ENCODE measurements at regions not wholly inside any gene's neighbourhood (a gene's known extent, or its start where the extent isn't known, plus 50 kb on each side); places are given as distances from the start of the nearest gene placed in this dataset.

GRCh38 chr6:168240160-168240559 is 79.4 kb downstream of the DACT2 start:
- H4K91ac ChIP-seq (ENCODE audit: insufficient read depth, low read depth, low read length) = no peak overlapping the region
- H3K4me2 ChIP-seq (ENCODE audit: low read depth, low read length) = no peak overlapping the region
- H3K18ac ChIP-seq (ENCODE audit: low read depth, low read length) = no peak overlapping the region
- no peak overlapping the region for H2BK20ac ChIP-seq (ENCODE audit: low read depth, low read length)
- H3K9me3 ChIP-seq (ENCODE audit: control insufficient read depth, insufficient read depth, low read length) = peaks cover 25% of the 10 kb centered on the region
- no peak overlapping the region for H3K4ac ChIP-seq (ENCODE audit: low read depth, low read length)
- H4K20me1 ChIP-seq (ENCODE audit: insufficient read depth, low read length) = no peaks in the 10 kb centered on the region
- H4K8ac ChIP-seq (ENCODE audit: low read depth in 2 of 2, low read length in 2 of 2) = no peak overlapping the region
- H3K27me3 ChIP-seq (ENCODE audit: control insufficient read depth, insufficient read depth, low read length) = no peaks in the 10 kb centered on the region
- no peak overlapping the region for H4K5ac ChIP-seq (ENCODE audit: low read depth, low read length)
- no peak overlapping the region for H2AFZ ChIP-seq (replicated peaks; ENCODE audit: low read length, poor library complexity)
- no peak overlapping the region for H2BK120ac ChIP-seq (ENCODE audit: low read depth, low read length)
- H3K9me1 ChIP-seq (ENCODE audit: insufficient read depth, low read length) = no peaks in the 10 kb centered on the region
- DNase-seq = no peak
- no peaks in the 10 kb centered on the region for H3K79me1 ChIP-seq (ENCODE audit: low read depth in 1 of 2, low read length in 2 of 2)
- POLR2A ChIA-PET (ENCODE audit: unreplicated experiment) = no interaction called here
- H3K36me3 ChIP-seq (ENCODE audit: control insufficient read depth, insufficient read depth, low read length) = no peaks in the 10 kb centered on the region
- no peak overlapping the region for H3K27ac ChIP-seq (ENCODE audit: insufficient read depth, low read length)
- no peak overlapping the region for H2BK15ac ChIP-seq (ENCODE audit: low read depth, low read length)
- H3K9ac ChIP-seq (ENCODE audit: low read depth, low read length) = no peak overlapping the region
- no peak overlapping the region for H3K14ac ChIP-seq (replicated peaks; ENCODE audit: low read depth, low read length)
- no peak for ATAC-seq (ENCODE audit: low read depth)
- WGBS, 2 experiments (ENCODE audit: extremely low coverage in 2 of 2, insufficient read length in 1 of 2) = no CpG with 5 or more reads among the region's 5 CpGs
- H2AK5ac ChIP-seq (ENCODE audit: low read depth, low read length) = no peak overlapping the region
- intact Hi-C loops (cut with micrococcal nuclease) = no loop called here
- H3K4me3 ChIP-seq (ENCODE audit: insufficient read depth, low read depth, low read length) = no peak overlapping the region
- H3K56ac ChIP-seq (ENCODE audit: extremely low read depth, insufficient read depth, low read length) = no peak overlapping the region
- H2AK9ac ChIP-seq (replicated peaks; ENCODE audit: low read depth, low read length, poor library complexity) = no peak overlapping the region
- no peak overlapping the region for H3K23ac ChIP-seq (ENCODE audit: low read depth, low read length)
- in situ Hi-C loops (cut with MboI; ENCODE audit: low sequenced_read_pairs) = no loop called here
- CTCF ChIA-PET = no interaction called here
- H2BK5ac ChIP-seq (ENCODE audit: low read depth, low read length, poor library complexity, severe bottlenecking) = no peak overlapping the region
- no peaks in the 10 kb centered on the region for H3K4me1 ChIP-seq (ENCODE audit: control insufficient read depth, insufficient read depth, low read length)
- no TSS peak for BruUV-seq (replicated peaks)
- dilution Hi-C loops (cut with HindIII; ENCODE audit: low sequenced_read_pairs, unreplicated experiment) = no loop called here
- TF ChIP-seq NFE2L2 (IDR thresholded peaks at IDR 0.05; ENCODE audit: low read depth, low read length) (no peak), CHD1 (IDR thresholded peaks at IDR 0.05; ENCODE audit: low read depth, low read length) (no peak), MAFK (IDR thresholded peaks at IDR 0.05; ENCODE audit: low read depth, low read length) (no peak), POLR2A (IDR thresholded peaks at IDR 0.05; ENCODE audit: low read depth, low read length) (no peak), FOS (IDR thresholded peaks at IDR 0.05; ENCODE audit: low read depth, low read length) (no peak), MAZ (IDR thresholded peaks at IDR 0.05; ENCODE audit: borderline replicate concordance, low read depth, low read length) (no peak), MXI1 (IDR thresholded peaks at IDR 0.05; ENCODE audit: borderline replicate concordance, low read depth, low read length) (no peak), RCOR1 (IDR thresholded peaks at IDR 0.05; ENCODE audit: insufficient replicate concordance, low read length) (no peak), SMC3 (IDR thresholded peaks at IDR 0.05; ENCODE audit: low read depth, low read length) (no peak), RFX5 (IDR thresholded peaks at IDR 0.05; ENCODE audit: low read depth, low read length) (no peak), BHLHE40 (IDR thresholded peaks at IDR 0.05; ENCODE audit: low read depth, low read length) (no peak), ELK1 (IDR thresholded peaks at IDR 0.05; ENCODE audit: borderline replicate concordance, low read depth, low read length) (no peak), CEBPB (IDR thresholded peaks at IDR 0.05; ENCODE audit: low read depth, low read length) (no peak), RAD21 (IDR thresholded peaks at IDR 0.05; ENCODE audit: low read length) (no peak)
- TF ChIP-seq, protein P1, sequence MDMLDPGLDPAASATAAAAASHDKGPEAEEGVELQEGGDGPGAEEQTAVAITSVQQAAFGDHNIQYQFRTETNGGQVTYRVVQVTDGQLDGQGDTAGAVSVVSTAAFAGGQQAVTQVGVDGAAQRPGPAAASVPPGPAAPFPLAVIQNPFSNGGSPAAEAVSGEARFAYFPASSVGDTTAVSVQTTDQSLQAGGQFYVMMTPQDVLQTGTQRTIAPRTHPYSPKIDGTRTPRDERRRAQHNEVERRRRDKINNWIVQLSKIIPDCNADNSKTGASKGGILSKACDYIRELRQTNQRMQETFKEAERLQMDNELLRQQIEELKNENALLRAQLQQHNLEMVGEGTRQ (IDR thresholded peaks at IDR 0.05; ENCODE audit: low read depth, low read length) = no peak
- TF ChIP-seq, protein P2, sequence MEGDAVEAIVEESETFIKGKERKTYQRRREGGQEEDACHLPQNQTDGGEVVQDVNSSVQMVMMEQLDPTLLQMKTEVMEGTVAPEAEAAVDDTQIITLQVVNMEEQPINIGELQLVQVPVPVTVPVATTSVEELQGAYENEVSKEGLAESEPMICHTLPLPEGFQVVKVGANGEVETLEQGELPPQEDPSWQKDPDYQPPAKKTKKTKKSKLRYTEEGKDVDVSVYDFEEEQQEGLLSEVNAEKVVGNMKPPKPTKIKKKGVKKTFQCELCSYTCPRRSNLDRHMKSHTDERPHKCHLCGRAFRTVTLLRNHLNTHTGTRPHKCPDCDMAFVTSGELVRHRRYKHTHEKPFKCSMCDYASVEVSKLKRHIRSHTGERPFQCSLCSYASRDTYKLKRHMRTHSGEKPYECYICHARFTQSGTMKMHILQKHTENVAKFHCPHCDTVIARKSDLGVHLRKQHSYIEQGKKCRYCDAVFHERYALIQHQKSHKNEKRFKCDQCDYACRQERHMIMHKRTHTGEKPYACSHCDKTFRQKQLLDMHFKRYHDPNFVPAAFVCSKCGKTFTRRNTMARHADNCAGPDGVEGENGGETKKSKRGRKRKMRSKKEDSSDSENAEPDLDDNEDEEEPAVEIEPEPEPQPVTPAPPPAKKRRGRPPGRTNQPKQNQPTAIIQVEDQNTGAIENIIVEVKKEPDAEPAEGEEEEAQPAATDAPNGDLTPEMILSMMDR (conservative IDR thresholded peaks at IDR 0.05; ENCODE audit: low read depth, low read length) = no peak

Data from IMR-90 (cell line).